ENCODE measurements at regions not wholly inside any gene's neighbourhood (a gene's known extent, or its start where the extent isn't known, plus 50 kb on each side); places are given as distances from the start of the nearest gene placed in this dataset.

GRCh38 chr10:43774234-43774769, 125.6 kb upstream of the ZNF32 start:
- DNase-seq, result no peak
- no peak for TF ChIP-seq GATA1 (IDR thresholded peaks at IDR 0.05; ENCODE audit: low read depth, low read length)
- TF ChIP-seq POLR2A (IDR thresholded peaks at IDR 0.05; ENCODE audit: low read length), result no peak

- no peak for TF ChIP-seq POLR2A (IDR thresholded peaks at IDR 0.05; ENCODE audit: low read length)
- no peak for TF ChIP-seq GATA1 (IDR thresholded peaks at IDR 0.05; ENCODE audit: low read depth, low read length)
- DNase-seq, result no peak
Measured at GRCh38 chr10:43773736-43774135, 125.1 kb upstream of the ZNF32 start.

- no peak for TF ChIP-seq GATA1 (IDR thresholded peaks at IDR 0.05; ENCODE audit: low read depth, low read length)
- TF ChIP-seq POLR2A (IDR thresholded peaks at IDR 0.05; ENCODE audit: low read length), result no peak
- DNase-seq, result no peak
Measured at GRCh38 chr10:43772171-43772570, 123.5 kb upstream of the ZNF32 start.

- DNase-seq, result no peak
- TF ChIP-seq POLR2A (IDR thresholded peaks at IDR 0.05; ENCODE audit: low read length), result no peak
- no peak for TF ChIP-seq GATA1 (IDR thresholded peaks at IDR 0.05; ENCODE audit: low read depth, low read length)
Measured at GRCh38 chr10:43771675-43772074, 123.0 kb upstream of the ZNF32 start.

GRCh38 chr10:43765516-43765915, 116.8 kb upstream of the ZNF32 start:
- no peak for DNase-seq
- TF ChIP-seq POLR2A (IDR thresholded peaks at IDR 0.05; ENCODE audit: low read length) (no peak), GATA1 (IDR thresholded peaks at IDR 0.05; ENCODE audit: low read depth, low read length) (no peak)

GRCh38 chr10:43763846-43764245, 115.2 kb upstream of the ZNF32 start:
- TF ChIP-seq GATA1 (IDR thresholded peaks at IDR 0.05; ENCODE audit: low read depth, low read length) (no peak), POLR2A (IDR thresholded peaks at IDR 0.05; ENCODE audit: low read length) (no peak)
- DNase-seq, result no peak

- no peak for DNase-seq
- no peak for TF ChIP-seq POLR2A (IDR thresholded peaks at IDR 0.05; ENCODE audit: low read length)
- no peak for TF ChIP-seq GATA1 (IDR thresholded peaks at IDR 0.05; ENCODE audit: low read depth, low read length)
Measured at GRCh38 chr10:43760514-43760913, 111.8 kb upstream of the ZNF32 start.

GRCh38 chr10:43759216-43759615, 110.5 kb upstream of the ZNF32 start:
- no peak for TF ChIP-seq GATA1 (IDR thresholded peaks at IDR 0.05; ENCODE audit: low read depth, low read length)
- no peak for TF ChIP-seq POLR2A (IDR thresholded peaks at IDR 0.05; ENCODE audit: low read length)
- no peak for DNase-seq

- TF ChIP-seq POLR2A (IDR thresholded peaks at IDR 0.05; ENCODE audit: low read length) (no peak), GATA1 (IDR thresholded peaks at IDR 0.05; ENCODE audit: low read depth, low read length) (no peak)
- no peak for DNase-seq
Measured at GRCh38 chr10:43756341-43756740, 107.7 kb upstream of the ZNF32 start.

GRCh38 chr10:43754569-43755260, 106.0 kb upstream of the ZNF32 start:
- no peak for TF ChIP-seq POLR2A (IDR thresholded peaks at IDR 0.05; ENCODE audit: low read length)
- no peak for TF ChIP-seq GATA1 (IDR thresholded peaks at IDR 0.05; ENCODE audit: low read depth, low read length)
- no peak for DNase-seq

GRCh38 chr10:43753397-43754061, 104.8 kb upstream of the ZNF32 start:
- no peak for DNase-seq
- TF ChIP-seq POLR2A (IDR thresholded peaks at IDR 0.05; ENCODE audit: low read length) (no peak), GATA1 (IDR thresholded peaks at IDR 0.05; ENCODE audit: low read depth, low read length) (no peak)

- DNase-seq, result no peak
- TF ChIP-seq POLR2A (IDR thresholded peaks at IDR 0.05; ENCODE audit: low read length) (no peak), GATA1 (IDR thresholded peaks at IDR 0.05; ENCODE audit: low read depth, low read length) (no peak)
Measured at GRCh38 chr10:43752682-43753081, 104.0 kb upstream of the ZNF32 start.

GRCh38 chr10:43751646-43752045, 103.0 kb upstream of the ZNF32 start:
- DNase-seq, result no peak
- TF ChIP-seq POLR2A (IDR thresholded peaks at IDR 0.05; ENCODE audit: low read length) (no peak), GATA1 (IDR thresholded peaks at IDR 0.05; ENCODE audit: low read depth, low read length) (no peak)

GRCh38 chr10:43749940-43750552, 101.4 kb upstream of the ZNF32 start:
- no peak for TF ChIP-seq GATA1 (IDR thresholded peaks at IDR 0.05; ENCODE audit: low read depth, low read length)
- TF ChIP-seq POLR2A (IDR thresholded peaks at IDR 0.05; ENCODE audit: low read length), result no peak
- no peak for DNase-seq
